ENCODE measurements at regions not wholly inside any gene's neighbourhood (a gene's known extent, or its start where the extent isn't known, plus 50 kb on each side); places are given as distances from the start of the nearest gene placed in this dataset.

- no peak for DNase-seq
Measured at GRCh38 chr12:46914336-46914735, 88.5 kb upstream of the SLC38A4 start.

GRCh38 chr12:46915082-46915481, 89.3 kb upstream of the SLC38A4 start:
- DNase-seq, result no peak

GRCh38 chr12:46915836-46916235, 90.0 kb upstream of the SLC38A4 start:
- DNase-seq, result no peak

GRCh38 chr12:46916796-46917419, 91.1 kb upstream of the SLC38A4 start:
- DNase-seq, result no peak

GRCh38 chr12:46917821-46918220, 92.0 kb upstream of the SLC38A4 start:
- no peak for DNase-seq

GRCh38 chr12:46918631-46919030, 92.8 kb upstream of the SLC38A4 start:
- no peak for DNase-seq

- no peak for DNase-seq
Measured at GRCh38 chr12:46919666-46920400, 94.0 kb upstream of the SLC38A4 start.

- DNase-seq, result no peak
Measured at GRCh38 chr12:46920499-46920898, 94.7 kb upstream of the SLC38A4 start.

GRCh38 chr12:46921048-46921763, 95.4 kb upstream of the SLC38A4 start:
- no peak for DNase-seq

GRCh38 chr12:46921764-46922133, 96.0 kb upstream of the SLC38A4 start:
- DNase-seq, result no peak

GRCh38 chr12:46926526-46926925, 100.7 kb upstream of the SLC38A4 start:
- no peak for DNase-seq

GRCh38 chr12:46930101-46930500, 104.3 kb upstream of the SLC38A4 start:
- no peak for DNase-seq

- no peak for DNase-seq
Measured at GRCh38 chr12:46933947-46934346, 108.2 kb upstream of the SLC38A4 start.

GRCh38 chr12:46934374-46935111, 108.7 kb upstream of the SLC38A4 start:
- no peak for DNase-seq

- DNase-seq, result no peak
Measured at GRCh38 chr12:46935271-46935847, 109.6 kb upstream of the SLC38A4 start.

- DNase-seq, result no peak
Measured at GRCh38 chr12:46936042-46936441, 110.2 kb upstream of the SLC38A4 start.

GRCh38 chr12:46938071-46938678, 112.4 kb upstream of the SLC38A4 start:
- DNase-seq, result no peak

GRCh38 chr12:46941981-46942380, 116.2 kb upstream of the SLC38A4 start:
- no peak for DNase-seq

- no peak for DNase-seq
Measured at GRCh38 chr12:46942579-46942978, 116.8 kb upstream of the SLC38A4 start.

- no peak for DNase-seq
Measured at GRCh38 chr12:46944088-46944487, 118.3 kb upstream of the SLC38A4 start.

- DNase-seq, result no peak
Measured at GRCh38 chr12:46944771-46945170, 119.0 kb upstream of the SLC38A4 start.

- no peak for DNase-seq
Measured at GRCh38 chr12:46945591-46945990, 119.8 kb upstream of the SLC38A4 start.

GRCh38 chr12:46946137-46946536, 120.3 kb upstream of the SLC38A4 start:
- DNase-seq, result no peak
